ENCODE measurements at regions not wholly inside any gene's neighbourhood (a gene's known extent, or its start where the extent isn't known, plus 50 kb on each side); places are given as distances from the start of the nearest gene placed in this dataset.
A peak's percentile ranks its signal among the peaks of the same experiment; 100 is the strongest.

DNA sequence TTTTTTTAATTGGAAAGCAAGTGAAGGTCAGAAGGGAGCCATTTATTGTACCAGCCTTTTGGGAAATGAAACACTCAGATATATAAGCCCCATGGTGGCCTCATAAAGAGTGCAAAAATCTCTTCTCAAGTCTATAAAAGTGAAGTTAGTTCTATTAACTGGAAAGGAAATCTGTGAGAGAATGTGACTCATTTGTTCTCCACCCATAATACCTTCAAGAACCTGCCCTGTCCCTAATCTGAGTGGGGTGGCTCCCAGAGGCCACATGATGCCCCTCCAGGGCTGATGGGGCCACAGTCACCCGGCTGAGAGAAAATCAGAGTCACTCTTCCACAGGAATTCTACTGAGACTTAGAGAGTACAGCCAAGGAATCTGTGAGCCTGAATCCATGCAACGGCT is 65.8 kb upstream of the SERP2 start:
- peak overlapping the region; percentile 27 to 85 for H3K27ac ChIP-seq
- no peaks in the 10 kb centered on the region for H3K36me3 ChIP-seq
- no peak for DNase-seq (ENCODE audit: low spot score)
- H3K4me1 ChIP-seq (ENCODE audit: control insufficient read depth in 1 of 2, low read depth in 2 of 2) = peaks cover 25 to 70% of the 10 kb centered on the region in 2 donors
- ATAC-seq (ENCODE audit: insufficient number of reproducible peaks, low FRiP score, low read depth) = no peak
- no peaks in the 10 kb centered on the region for H3K27me3 ChIP-seq (replicated peaks; ENCODE audit: insufficient read depth)
- no peaks in the 10 kb centered on the region for H3K9me3 ChIP-seq
- TF ChIP-seq, protein P1, sequence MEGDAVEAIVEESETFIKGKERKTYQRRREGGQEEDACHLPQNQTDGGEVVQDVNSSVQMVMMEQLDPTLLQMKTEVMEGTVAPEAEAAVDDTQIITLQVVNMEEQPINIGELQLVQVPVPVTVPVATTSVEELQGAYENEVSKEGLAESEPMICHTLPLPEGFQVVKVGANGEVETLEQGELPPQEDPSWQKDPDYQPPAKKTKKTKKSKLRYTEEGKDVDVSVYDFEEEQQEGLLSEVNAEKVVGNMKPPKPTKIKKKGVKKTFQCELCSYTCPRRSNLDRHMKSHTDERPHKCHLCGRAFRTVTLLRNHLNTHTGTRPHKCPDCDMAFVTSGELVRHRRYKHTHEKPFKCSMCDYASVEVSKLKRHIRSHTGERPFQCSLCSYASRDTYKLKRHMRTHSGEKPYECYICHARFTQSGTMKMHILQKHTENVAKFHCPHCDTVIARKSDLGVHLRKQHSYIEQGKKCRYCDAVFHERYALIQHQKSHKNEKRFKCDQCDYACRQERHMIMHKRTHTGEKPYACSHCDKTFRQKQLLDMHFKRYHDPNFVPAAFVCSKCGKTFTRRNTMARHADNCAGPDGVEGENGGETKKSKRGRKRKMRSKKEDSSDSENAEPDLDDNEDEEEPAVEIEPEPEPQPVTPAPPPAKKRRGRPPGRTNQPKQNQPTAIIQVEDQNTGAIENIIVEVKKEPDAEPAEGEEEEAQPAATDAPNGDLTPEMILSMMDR (IDR thresholded peaks at IDR 0.05) = no peak
- H3K4me3 ChIP-seq = no peak overlapping the region

DNA sequence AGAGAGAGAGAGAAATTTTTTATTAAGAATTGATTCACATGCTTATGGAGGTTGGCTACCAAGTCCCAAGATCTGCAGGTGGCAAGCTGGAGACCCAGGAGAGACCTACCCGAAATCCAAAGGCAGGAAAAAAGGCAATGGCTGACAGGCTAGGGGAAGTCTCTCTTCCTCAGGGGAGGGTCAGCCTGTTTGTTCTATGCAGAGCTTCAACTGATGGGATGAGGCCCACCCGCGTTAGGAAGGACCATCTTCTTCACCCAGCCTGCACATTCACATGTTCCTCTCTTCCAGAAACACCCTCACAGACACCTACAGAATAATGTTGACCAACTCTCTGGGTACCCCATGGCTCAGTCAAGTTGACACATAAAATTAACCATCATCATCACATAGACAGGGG is 65.3 kb upstream of the SERP2 start:
- ATAC-seq (ENCODE audit: insufficient number of reproducible peaks, low FRiP score, low read depth) (no peak), DNase-seq (ENCODE audit: low spot score) (no peak)
- H3K4me1 ChIP-seq (ENCODE audit: control insufficient read depth in 1 of 2, low read depth in 2 of 2) = peaks cover 24 to 70% of the 10 kb centered on the region in 2 donors
- no peak overlapping the region for H3K4me3 ChIP-seq
- TF ChIP-seq, protein P1 (IDR thresholded peaks at IDR 0.05) = no peak
- H3K27ac ChIP-seq = peak overlapping the region in 1 of 2 donors; percentile 9
- H3K36me3 ChIP-seq = no peaks in the 10 kb centered on the region
- H3K27me3 ChIP-seq (replicated peaks; ENCODE audit: insufficient read depth) = no peaks in the 10 kb centered on the region
- no peaks in the 10 kb centered on the region for H3K9me3 ChIP-seq

DNA sequence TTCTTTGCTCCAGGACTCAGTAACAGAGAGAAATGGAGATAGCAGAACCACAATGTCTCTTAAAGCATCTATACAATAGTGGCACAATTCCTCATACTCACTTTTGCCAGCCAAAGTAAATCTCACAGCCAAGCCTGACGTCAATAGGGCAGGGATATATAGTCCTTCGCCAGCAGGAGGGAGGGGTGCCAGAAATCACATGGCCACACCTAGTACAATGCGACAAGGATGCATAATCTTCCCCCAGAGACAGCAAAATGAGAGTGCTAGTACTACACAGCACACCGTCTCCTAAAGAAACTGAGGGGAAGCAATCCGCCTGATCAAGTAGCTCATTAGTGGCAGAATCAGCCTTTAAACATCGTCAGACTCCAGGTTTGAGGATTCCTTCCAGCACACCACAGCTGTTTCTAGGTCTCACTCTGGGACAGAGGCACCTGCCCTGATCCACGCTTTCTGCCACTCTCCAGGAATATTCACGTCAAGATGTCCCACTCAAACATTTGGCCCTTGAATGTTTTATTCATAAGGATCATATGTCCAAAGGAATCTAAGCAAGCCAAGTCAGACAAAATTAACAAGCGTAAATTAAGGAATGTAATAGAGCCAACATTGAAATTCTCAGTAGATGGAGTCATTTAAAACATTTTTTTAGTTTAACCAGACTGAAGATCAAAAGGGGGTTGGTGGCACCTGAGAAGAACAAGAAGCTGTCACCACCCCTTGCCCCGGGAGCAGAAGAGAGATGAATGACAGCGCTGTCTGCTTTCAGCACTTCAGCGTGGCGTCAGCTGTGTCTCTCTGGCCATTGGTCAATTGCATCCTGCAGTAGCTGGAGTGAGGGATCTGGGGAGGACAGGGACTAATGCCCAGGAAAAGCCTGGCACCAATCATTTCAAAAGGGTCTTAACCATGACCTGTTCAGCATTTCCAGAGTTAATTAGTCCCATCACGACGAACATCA is 63.5 kb upstream of the SERP2 start:
- Histone ChIP-seq H3K36me3 (no peaks in the 10 kb centered on the region), H3K9me3 (no peaks in the 10 kb centered on the region), H3K4me1 (ENCODE audit: control insufficient read depth in 1 of 2, low read depth in 2 of 2) (peaks cover 16 to 61% of the 10 kb centered on the region in 2 donors), H3K27ac (peak overlapping the region in 1 of 2 donors; percentile 24), H3K4me3 (no peak overlapping the region), H3K27me3 (replicated peaks; ENCODE audit: insufficient read depth) (no peaks in the 10 kb centered on the region)
- ATAC-seq (ENCODE audit: insufficient number of reproducible peaks, low FRiP score, low read depth) (no peak), DNase-seq (ENCODE audit: low spot score) (no peak)
- TF ChIP-seq, protein P1 (IDR thresholded peaks at IDR 0.05) = no peak

DNA sequence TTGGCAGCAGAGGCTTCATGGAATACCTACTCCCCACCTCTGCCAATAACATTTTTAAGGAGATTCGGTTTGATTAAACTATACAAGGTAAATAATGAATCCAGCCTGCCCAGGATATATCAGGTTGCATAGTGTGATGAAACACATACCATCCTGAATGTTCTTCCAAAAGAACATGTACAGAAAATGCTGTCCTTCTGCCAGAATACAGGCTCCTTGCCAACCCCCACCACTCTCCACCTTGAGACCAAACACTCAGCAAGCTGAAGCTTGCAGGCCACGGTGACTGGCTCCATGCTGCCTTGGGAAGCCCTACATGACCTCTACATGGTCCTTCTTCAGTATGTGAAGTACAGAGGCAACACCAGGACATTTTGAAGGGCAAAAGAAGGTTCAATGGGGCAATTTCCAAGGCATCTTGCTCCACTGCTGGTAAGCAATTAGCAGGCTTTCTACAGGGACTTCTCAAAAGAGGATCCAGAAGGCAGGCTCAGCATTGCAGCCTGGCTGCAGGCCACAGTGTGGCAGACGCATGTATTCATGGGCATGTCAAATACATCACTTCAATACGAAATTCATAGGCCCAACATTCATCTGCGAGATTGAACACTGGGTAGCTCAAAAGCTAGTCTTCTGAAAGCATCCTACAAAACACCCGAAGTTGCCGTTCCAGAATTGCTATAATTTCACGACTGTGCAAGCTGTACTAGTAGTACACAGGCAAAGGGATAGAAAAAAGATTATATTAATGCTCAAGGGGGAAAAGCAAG is 62.4 kb upstream of the SERP2 start:
- no peaks in the 10 kb centered on the region for H3K9me3 ChIP-seq
- TF ChIP-seq, protein P1 (IDR thresholded peaks at IDR 0.05) = no peak
- no peak overlapping the region for H3K4me3 ChIP-seq
- peaks cover 8 to 50% of the 10 kb centered on the region in 2 donors for H3K4me1 ChIP-seq (ENCODE audit: control insufficient read depth in 1 of 2, low read depth in 2 of 2)
- peak overlapping the region; percentile 9 to 10 for H3K27ac ChIP-seq
- H3K27me3 ChIP-seq (replicated peaks; ENCODE audit: insufficient read depth) = no peaks in the 10 kb centered on the region
- DNase-seq (ENCODE audit: low spot score) (no peak), ATAC-seq (ENCODE audit: insufficient number of reproducible peaks, low FRiP score, low read depth) (no peak)
- no peaks in the 10 kb centered on the region for H3K36me3 ChIP-seq

DNA sequence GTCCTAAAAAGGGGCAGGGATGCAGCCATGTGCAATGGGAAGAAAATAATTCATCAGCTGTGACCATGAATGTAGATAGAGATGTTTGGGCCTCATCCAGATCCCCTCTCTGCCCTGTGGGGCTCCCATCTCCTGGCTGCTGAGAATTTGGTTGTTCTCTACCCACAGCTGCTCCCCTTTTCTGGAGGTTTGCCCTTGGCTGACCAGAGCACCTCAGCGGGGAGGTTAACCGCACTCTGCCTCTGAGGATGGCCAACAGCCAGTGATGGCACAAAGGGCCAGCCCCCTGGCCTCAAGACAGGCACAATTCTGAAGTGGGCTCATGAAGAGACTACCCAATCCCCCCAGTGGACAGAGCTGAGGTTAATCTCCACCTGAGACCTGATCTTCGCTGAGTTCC is 61.5 kb upstream of the SERP2 start:
- ATAC-seq (ENCODE audit: insufficient number of reproducible peaks, low FRiP score, low read depth) = no peak
- Histone ChIP-seq H3K27ac (no peak overlapping the region), H3K9me3 (no peaks in the 10 kb centered on the region), H3K4me1 (ENCODE audit: control insufficient read depth in 1 of 2, low read depth in 2 of 2) (peaks cover 3 to 45% of the 10 kb centered on the region in 2 donors), H3K27me3 (replicated peaks; ENCODE audit: insufficient read depth) (no peaks in the 10 kb centered on the region), H3K36me3 (no peaks in the 10 kb centered on the region), H3K4me3 (no peak overlapping the region)
- TF ChIP-seq, protein P1 (IDR thresholded peaks at IDR 0.05) = no peak
- DNase-seq (ENCODE audit: low spot score) = no peak
